MM.1S (cell line): ENCODE measurements at regions not wholly inside any gene's neighbourhood (a gene's known extent, or its start where the extent isn't known, plus 50 kb on each side); places are given as distances from the start of the nearest gene placed in this dataset.

ENCODE experiments used
- DNase-seq: peaks from one replicate; pipeline ENCODE4 v3.0.0-alpha.2; 2015
- H2AFZ ChIP-seq: fragments of 300-600 bp; sonication (generic); 2 replicates; pipeline ENCODE4 v1.6.0; 2016; ENCODE audit warnings: antibody characterized with exemption, low read length
- H3F3A ChIP-seq: fragments of 300-600 bp; sonication (generic); 2 replicates; pipeline ENCODE4 v1.6.1; 2016; ENCODE audit warnings: mild to moderate bottlenecking, antibody characterized with exemption, low read length, moderate library complexity, mixed read lengths; ENCODE audit not compliant: insufficient read depth
- H3K27ac ChIP-seq: fragments of 300-600 bp; sonication (generic); 2 replicates; pipeline ENCODE4 v1.5.1; 2016; ENCODE audit warnings: mild to moderate bottlenecking, low read length
- H3K27me3 ChIP-seq: fragments of 300-600 bp; sonication (generic); replicated peaks from 2 replicates; pipeline ENCODE4 v1.6.0; 2016; ENCODE audit warnings: low read length; ENCODE audit not compliant: insufficient read depth
- H3K36me3 ChIP-seq: fragments of 300-600 bp; sonication (generic); replicated peaks from 2 replicates; pipeline ENCODE4 v1.6.1; 2016; ENCODE audit warnings: mild to moderate bottlenecking, low read length, mixed read lengths; ENCODE audit not compliant: insufficient read depth
- H3K4me1 ChIP-seq: fragments of 300-600 bp; sonication (generic); 2 replicates; pipeline ENCODE4 v1.6.1; 2016; ENCODE audit warnings: low read length, mixed read lengths
- H3K4me2 ChIP-seq: fragments of 300-600 bp; sonication (generic); 2 replicates; pipeline ENCODE4 v1.6.0; 2016; ENCODE audit warnings: low read depth, low read length
- H3K4me3 ChIP-seq: fragments of 300-600 bp; sonication (generic); 2 replicates; pipeline ENCODE4 v1.5.1; 2016; ENCODE audit warnings: low read length, mixed read lengths
- H3K79me2 ChIP-seq: fragments of 300-600 bp; sonication (generic); 2 replicates; pipeline ENCODE4 v1.6.1; 2016; ENCODE audit warnings: mixed run types, low read length, mixed read lengths
- H3K9ac ChIP-seq: fragments of 300-600 bp; sonication (generic); 2 replicates; pipeline ENCODE4 v1.6.1; 2016; ENCODE audit warnings: low read length, mixed read lengths
- H3K9me2 ChIP-seq: fragments of 300-600 bp; sonication (generic); replicated peaks from 2 replicates; pipeline ENCODE4 v1.6.1; 2016; ENCODE audit warnings: mild to moderate bottlenecking, low read length, mixed read lengths; ENCODE audit not compliant: insufficient read depth
- H3K9me3 ChIP-seq: fragments of 300-600 bp; sonication (generic); replicated peaks from 2 replicates; pipeline ENCODE4 v1.6.1; 2016; ENCODE audit warnings: mild to moderate bottlenecking, low read length, mixed read lengths; ENCODE audit not compliant: insufficient read depth
- H4K20me1 ChIP-seq: fragments of 300-600 bp; sonication (generic); 2 replicates; pipeline ENCODE4 v1.6.1; 2016; ENCODE audit warnings: mild to moderate bottlenecking, low read length, moderate library complexity, mixed read lengths; ENCODE audit not compliant: insufficient read depth
- CTCF ChIP-seq: fragments of 300-600 bp; sonication (generic); IDR thresholded peaks from 2 replicates; pipeline ENCODE4 v1.5.1; 2016; ENCODE audit warnings: antibody characterized with exemption, low read length, mixed read lengths
- EZH2 ChIP-seq: fragments of 300-600 bp; sonication (generic); optimal IDR thresholded peaks from 2 replicates; pipeline ENCODE3; 2017; ENCODE audit warnings: low read depth, mild to moderate bottlenecking, antibody characterized with exemption, low read length, mixed read lengths
- EZH2phosphoT487 ChIP-seq: fragments of 300-600 bp; sonication (generic); IDR thresholded peaks from 2 replicates; pipeline ENCODE4 v1.6.1; 2018; ENCODE audit warnings: antibody characterized with exemption, low read length

DNA sequence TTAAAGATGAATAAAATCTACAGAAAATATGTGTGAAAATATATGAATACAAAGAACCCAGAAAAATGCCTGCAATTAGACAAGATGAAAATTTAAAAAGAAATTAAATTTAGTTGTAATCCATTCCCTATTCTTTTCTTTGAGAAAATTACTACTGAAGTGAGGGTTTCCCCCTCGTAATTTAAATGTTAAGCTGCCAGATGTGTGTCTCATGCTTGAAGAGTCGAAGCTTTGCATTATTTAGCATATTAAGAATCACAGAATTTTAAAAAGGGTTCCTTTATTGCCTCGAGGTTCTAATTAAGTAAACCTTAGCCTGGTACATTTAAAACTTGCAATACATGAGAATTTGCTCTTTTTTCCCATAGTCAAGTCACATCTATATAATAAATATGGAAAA is 630.1 kb downstream of the TFAP2A start:
- TF ChIP-seq CTCF (no peak), EZH2 (no peak), EZH2phosphoT487 (no peak)
- Histone ChIP-seq H3K9me3 (no peaks in the 10 kb centered on the region), H3F3A (no peaks in the 10 kb centered on the region), H2AFZ (no peak overlapping the region), H3K36me3 (no peaks in the 10 kb centered on the region), H3K4me3 (no peak overlapping the region), H3K27me3 (no peaks in the 10 kb centered on the region), H4K20me1 (no peaks in the 10 kb centered on the region), H3K4me1 (no peaks in the 10 kb centered on the region), H3K9ac (no peak overlapping the region), H3K9me2 (no peaks in the 10 kb centered on the region), H3K27ac (no peak overlapping the region), H3K79me2 (no peaks in the 10 kb centered on the region), H3K4me2 (no peak overlapping the region)
- DNase-seq: no peak

GRCh38 chr6:9783567-9783966 is 631.3 kb downstream of the TFAP2A start:
- Histone ChIP-seq H3K4me1 (no peaks in the 10 kb centered on the region), H3F3A (no peaks in the 10 kb centered on the region), H3K27ac (peak overlapping the region; percentile 16; the same call in 1 of the 2 replicates), H3K4me2 (peak overlapping the region; percentile 8; the same call in 1 of the 2 replicates), H4K20me1 (no peaks in the 10 kb centered on the region), H3K79me2 (no peaks in the 10 kb centered on the region), H3K9me2 (no peaks in the 10 kb centered on the region), H2AFZ (peak overlapping the region; percentile 42), H3K36me3 (no peaks in the 10 kb centered on the region), H3K9ac (no peak overlapping the region), H3K4me3 (no peak overlapping the region), H3K9me3 (no peaks in the 10 kb centered on the region), H3K27me3 (no peaks in the 10 kb centered on the region)
- TF ChIP-seq EZH2: no peak
- TF ChIP-seq EZH2phosphoT487: no peak
- TF ChIP-seq CTCF: no peak
- peak; percentile 66 for DNase-seq

GRCh38 chr6:9766240-9766915 is 648.5 kb downstream of the TFAP2A start:
- H4K20me1 ChIP-seq: no peaks in the 10 kb centered on the region
- no peaks in the 10 kb centered on the region for H3K9me3 ChIP-seq
- H2AFZ ChIP-seq: no peak overlapping the region
- no peak overlapping the region for H3K4me3 ChIP-seq
- no peak overlapping the region for H3K27ac ChIP-seq
- H3K9me2 ChIP-seq: no peaks in the 10 kb centered on the region
- TF ChIP-seq EZH2phosphoT487 (no peak), EZH2 (no peak), CTCF (no peak)
- no peak for DNase-seq
- H3K79me2 ChIP-seq: no peaks in the 10 kb centered on the region
- H3K9ac ChIP-seq: no peak overlapping the region
- no peaks in the 10 kb centered on the region for H3F3A ChIP-seq
- H3K27me3 ChIP-seq: no peaks in the 10 kb centered on the region
- no peak overlapping the region for H3K4me2 ChIP-seq
- no peaks in the 10 kb centered on the region for H3K36me3 ChIP-seq
- H3K4me1 ChIP-seq: no peaks in the 10 kb centered on the region
